GM12864 (cell line): ENCODE measurements at regions not wholly inside any gene's neighbourhood (a gene's known extent, or its start where the extent isn't known, plus 50 kb on each side); places are given as distances from the start of the nearest gene placed in this dataset.

Source experiments
- DNase-seq: peaks from one replicate; pipeline ENCODE4 v3.0.0-alpha.2; 2011; ENCODE audit warnings: low read depth
- H3K4me3 ChIP-seq: 2 replicates; pipeline ENCODE4 v1.5.1; 2011; ENCODE audit warnings: mild to moderate bottlenecking, low read depth, low read length, control low read depth
- CTCF ChIP-seq: IDR thresholded peaks from 2 replicates; pipeline ENCODE4 v1.5.1; 2011; ENCODE audit warnings: low read depth, mild to moderate bottlenecking, moderate library complexity, low read length, control low read depth, inconsistent platforms; ENCODE audit errors: missing control alignments

- no peak for TF ChIP-seq CTCF
- H3K4me3 ChIP-seq, result no peak overlapping the region
- no peak for DNase-seq
Measured at GRCh38 chr6:95071464-95071863, 505.9 kb upstream of the MANEA start.

GRCh38 chr6:95078457-95078856 is 498.9 kb upstream of the MANEA start:
- H3K4me3 ChIP-seq, result no peak overlapping the region
- no peak for DNase-seq
- no peak for TF ChIP-seq CTCF

- no peak overlapping the region for H3K4me3 ChIP-seq
- DNase-seq, result no peak
Measured at GRCh38 chr6:95081231-95081630, 496.1 kb upstream of the MANEA start.

GRCh38 chr6:95081949-95082348 is 495.4 kb upstream of the MANEA start:
- DNase-seq, result no peak
- H3K4me3 ChIP-seq, result no peak overlapping the region
- no peak for TF ChIP-seq CTCF

More at GRCh38 chr6:95081231-95081630, 496.1 kb upstream of the MANEA start:
- TF ChIP-seq CTCF, result no peak

- DNase-seq, result no peak
- TF ChIP-seq CTCF, result no peak
- no peak overlapping the region for H3K4me3 ChIP-seq
Measured at GRCh38 chr6:95083506-95083905, 493.8 kb upstream of the MANEA start.

GRCh38 chr6:95084867-95085266 is 492.5 kb upstream of the MANEA start:
- DNase-seq, result no peak

More at GRCh38 chr6:95084867-95085266, 492.5 kb upstream of the MANEA start:
- no peak overlapping the region for H3K4me3 ChIP-seq
- no peak for TF ChIP-seq CTCF
